GM10248 (cell line): ENCODE measurements at regions not wholly inside any gene's neighbourhood (a gene's known extent, or its start where the extent isn't known, plus 50 kb on each side); places are given as distances from the start of the nearest gene placed in this dataset.
"Not testable (repeated sequence)": the region's sequence is repeated elsewhere in the genome, so short reads cannot be mapped to it uniquely, and the experiment has no call there.

Experiments
- CTCF ChIA-PET: fragments of 300-600 bp; sonication (Branson Sonifier 250); formaldehyde crosslinking; extraction: SDS; loops from one replicate; lab custom pipeline; 2021; ENCODE audit warnings: antibody characterized with exemption; lab: Yijun Ruan, JAX
- POLR2A ChIA-PET: fragments of 350-650 bp; sonication (Branson Sonifier 250); formaldehyde crosslinking; extraction: SDS; loops from one replicate; lab custom pipeline; 2020; ENCODE audit warnings: antibody characterized with exemption; lab: Yijun Ruan, JAX
- DNase-seq: peaks from one replicate; pipeline ENCODE4 v3.0.0; 2012; ENCODE audit errors: extremely low spot score
- TF ChIP-seq, protein P1 (sequence below): IDR thresholded peaks from 2 replicates; pipeline ENCODE4 v1.5.1; 2012; ENCODE audit warnings: mild to moderate bottlenecking, low read depth; ENCODE audit errors: extremely low read depth, missing control alignments, control extremely low read depth

DNA sequence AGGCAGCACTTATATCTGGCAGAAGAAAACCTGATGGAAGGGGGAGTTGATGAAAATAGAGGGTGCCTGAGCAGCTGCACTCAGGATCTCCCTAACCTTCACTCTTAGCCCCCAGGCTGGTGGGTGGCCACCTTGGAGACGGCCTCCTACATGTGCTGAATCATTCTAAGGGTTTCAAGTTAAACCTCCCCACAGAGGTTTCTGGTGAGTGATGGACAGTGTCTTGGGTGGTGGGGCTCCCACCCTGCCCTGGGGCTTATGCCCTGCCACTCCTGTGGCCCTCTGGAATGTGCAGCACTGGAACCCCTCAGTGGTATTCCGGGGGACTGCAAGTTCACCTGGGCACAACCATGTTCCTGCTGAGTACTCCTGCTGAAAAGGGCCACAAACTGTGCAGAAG lies 357.2 kb downstream of the CD83 start:
- CTCF ChIA-PET: no interaction called here
- POLR2A ChIA-PET: no interaction called here
- TF ChIP-seq, protein P1, sequence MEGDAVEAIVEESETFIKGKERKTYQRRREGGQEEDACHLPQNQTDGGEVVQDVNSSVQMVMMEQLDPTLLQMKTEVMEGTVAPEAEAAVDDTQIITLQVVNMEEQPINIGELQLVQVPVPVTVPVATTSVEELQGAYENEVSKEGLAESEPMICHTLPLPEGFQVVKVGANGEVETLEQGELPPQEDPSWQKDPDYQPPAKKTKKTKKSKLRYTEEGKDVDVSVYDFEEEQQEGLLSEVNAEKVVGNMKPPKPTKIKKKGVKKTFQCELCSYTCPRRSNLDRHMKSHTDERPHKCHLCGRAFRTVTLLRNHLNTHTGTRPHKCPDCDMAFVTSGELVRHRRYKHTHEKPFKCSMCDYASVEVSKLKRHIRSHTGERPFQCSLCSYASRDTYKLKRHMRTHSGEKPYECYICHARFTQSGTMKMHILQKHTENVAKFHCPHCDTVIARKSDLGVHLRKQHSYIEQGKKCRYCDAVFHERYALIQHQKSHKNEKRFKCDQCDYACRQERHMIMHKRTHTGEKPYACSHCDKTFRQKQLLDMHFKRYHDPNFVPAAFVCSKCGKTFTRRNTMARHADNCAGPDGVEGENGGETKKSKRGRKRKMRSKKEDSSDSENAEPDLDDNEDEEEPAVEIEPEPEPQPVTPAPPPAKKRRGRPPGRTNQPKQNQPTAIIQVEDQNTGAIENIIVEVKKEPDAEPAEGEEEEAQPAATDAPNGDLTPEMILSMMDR: no peak
- no peak for DNase-seq

DNA sequence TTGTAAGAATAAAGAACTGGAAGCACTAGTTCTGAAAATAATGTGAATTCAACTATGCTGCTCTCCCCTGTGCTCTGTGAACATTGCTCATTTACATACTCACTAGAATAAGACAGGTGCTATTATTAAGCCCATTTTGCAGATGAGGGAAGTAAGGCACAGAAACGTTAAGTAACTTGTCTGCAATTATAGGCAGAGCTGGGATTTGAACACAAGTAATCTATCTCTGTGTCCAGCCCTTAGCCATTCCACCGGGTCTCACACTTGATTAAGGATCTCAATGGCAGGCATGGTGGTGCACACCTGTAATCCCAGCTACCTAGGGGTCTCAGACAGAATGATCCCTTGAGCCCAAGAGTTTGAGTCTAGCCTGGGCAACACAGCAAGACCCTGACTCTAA lies 357.7 kb downstream of the CD83 start:
- TF ChIP-seq, protein P1: no peak
- DNase-seq: no peak
- CTCF ChIA-PET: interaction anchor here (1.6 kb wide), 1 partner anchor 46 kb away, joined by 3 read pairs; no protein-coding TSS in a partner anchor
- POLR2A ChIA-PET: no interaction called here

DNA sequence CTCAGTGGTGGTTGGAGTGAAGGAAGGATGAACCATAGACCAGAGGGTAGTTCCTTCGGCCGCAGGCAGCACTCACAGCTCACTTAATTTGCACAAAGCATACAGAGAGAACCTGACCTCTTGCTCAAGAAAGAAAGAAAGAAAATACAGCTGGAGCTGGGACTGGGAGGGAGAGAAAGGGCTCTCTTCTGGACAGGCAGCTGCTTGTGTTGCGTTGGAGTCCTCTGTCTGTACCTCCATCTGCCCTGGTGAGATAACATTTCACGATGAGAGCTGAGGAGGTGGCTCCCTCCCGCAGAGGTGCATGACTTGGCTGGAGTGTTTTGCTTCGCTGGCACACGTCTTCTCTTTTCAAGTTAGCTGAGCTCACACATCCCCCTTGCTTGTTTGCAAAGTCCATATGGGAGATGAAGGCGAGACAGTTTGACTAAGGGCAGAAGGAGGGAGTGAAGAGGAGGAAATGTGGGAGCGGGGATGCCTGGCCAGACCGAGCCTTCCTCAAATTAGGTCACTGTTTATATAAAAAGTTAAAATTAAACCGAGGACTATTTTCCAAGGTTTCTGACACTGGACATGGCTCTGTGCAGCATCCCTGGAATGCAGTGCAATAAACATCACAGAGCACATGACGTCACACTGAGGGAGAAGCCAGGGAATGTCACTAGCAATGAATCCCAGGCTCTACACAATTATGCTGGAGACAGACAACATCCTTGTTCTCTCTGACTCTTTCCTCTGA lies 359.4 kb downstream of the CD83 start:
- ChIA-PET CTCF (interaction anchor here (1.6 kb wide), 1 partner anchor 48 kb away, joined by 3 read pairs; no protein-coding TSS in a partner anchor), POLR2A (no interaction called here)
- TF ChIP-seq, protein P1: no peak
- DNase-seq: no peak

DNA sequence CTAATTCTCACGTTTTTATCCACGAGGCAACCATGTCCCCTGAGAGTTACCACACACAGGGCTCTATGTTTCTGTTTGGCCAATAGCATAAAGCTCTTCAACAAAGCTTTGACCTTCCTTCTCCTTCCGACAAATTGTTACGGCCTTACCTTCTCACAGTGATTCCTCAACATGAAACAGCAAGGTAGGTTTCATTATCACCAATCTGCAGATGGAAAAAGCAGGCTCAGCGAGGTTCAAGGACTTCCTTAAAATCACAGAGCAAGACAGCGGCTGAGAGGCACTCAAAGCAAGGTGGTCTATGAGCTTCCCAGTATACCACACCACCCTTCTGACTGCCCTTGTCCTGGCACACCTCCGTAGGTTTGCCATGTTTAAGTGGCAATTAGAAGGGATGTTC lies 360.0 kb downstream of the CD83 start:
- DNase-seq: no peak
- ChIA-PET POLR2A (no interaction called here), CTCF (no interaction called here)
- TF ChIP-seq, protein P1: no peak

DNA sequence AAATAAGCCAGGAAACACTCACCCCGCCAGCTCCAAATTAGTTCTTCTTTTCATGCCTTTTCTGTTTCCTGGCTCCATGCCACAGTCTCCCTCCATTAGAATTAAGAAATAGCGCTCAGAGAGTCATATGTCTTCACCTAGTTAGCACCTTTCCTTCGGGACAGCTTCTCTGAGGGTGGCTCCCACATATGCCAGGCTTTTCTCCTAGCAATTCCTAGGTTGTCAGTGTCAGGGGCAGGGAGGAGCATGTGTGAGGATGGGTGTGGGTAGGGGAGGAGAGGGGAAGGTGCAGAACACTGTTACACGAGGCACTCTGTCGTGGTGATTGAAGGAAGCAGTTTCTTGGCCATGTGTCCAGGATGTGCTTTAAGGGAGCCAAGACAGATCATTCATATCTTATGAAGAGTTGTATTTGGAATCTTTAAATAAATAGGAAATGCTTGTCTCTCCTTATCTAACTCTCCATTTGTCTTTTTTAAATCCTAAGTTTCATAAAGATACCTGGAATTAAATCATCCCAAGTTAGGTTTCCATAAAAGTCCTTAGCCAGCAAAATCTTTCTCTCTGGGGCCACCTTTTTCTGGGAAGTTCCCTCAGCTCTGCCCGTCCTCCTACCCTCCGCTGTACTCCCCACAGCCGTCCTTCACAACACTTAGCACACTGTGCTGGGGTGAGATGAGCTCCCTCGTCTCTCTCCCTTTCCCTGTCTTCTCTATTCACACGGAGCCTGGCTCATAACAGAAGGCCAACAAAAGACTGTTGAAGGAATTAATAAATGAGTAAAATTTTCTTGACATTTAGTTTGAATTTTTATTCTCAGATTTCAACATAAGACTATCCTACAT lies 361.0 kb downstream of the CD83 start:
- TF ChIP-seq, protein P1: no peak
- ChIA-PET CTCF (no interaction called here), POLR2A (no interaction called here)
- DNase-seq: no peak

DNA sequence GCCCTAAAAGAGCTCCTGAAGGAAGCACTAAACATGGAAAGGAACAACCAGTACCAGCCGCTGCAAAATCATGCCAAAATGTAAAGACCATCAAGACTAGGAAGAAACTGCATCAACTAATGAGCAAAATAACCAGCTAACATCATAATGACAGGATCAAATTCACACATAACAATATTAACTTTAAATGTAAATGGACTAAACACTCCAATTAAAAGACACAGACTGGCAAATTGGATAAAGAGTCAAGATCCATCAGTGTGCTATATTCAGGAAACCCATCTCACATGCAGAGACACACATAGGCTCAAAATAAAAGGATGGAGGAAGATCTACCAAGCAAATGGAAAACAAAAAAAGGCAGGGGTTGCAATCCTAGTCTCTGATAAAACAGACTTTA lies 364.4 kb downstream of the CD83 start:
- DNase-seq, CTCF ChIA-PET, POLR2A ChIA-PET: not testable (repeated sequence)

DNA sequence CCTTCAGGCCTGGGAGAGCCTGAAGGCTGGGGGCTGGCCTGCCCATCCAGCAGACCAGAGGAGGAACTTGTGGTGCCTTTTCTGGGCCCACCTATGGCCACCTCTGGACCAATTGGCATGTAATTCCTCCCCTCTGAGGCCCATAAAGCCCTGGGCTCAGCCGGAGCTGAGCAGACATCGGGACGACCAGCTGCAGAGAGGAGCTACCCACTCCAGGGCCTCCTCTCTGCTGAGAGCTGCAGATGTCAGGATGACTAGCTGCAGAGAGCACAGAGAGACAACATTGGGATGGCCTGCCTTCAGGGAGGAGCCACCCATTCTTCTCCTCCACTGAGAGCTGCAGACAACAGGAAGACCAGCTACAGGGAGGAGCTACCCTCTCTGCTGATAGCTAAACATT lies 370.1 kb downstream of the CD83 start:
- TF ChIP-seq, protein P1: no peak
- DNase-seq: no peak
- ChIA-PET POLR2A (no interaction called here), CTCF (interaction anchor here (2.0 kb wide), 1 partner anchor 16 kb away, joined by 6 read pairs; no protein-coding TSS in a partner anchor)
